H1 (cell line): ENCODE measurements at regions not wholly inside any gene's neighbourhood (a gene's known extent, or its start where the extent isn't known, plus 50 kb on each side); places are given as distances from the start of the nearest gene placed in this dataset.

Experiments
- CTCF ChIA-PET: fragments of 300-600 bp; sonication (Branson Sonifier 250); formaldehyde crosslinking; loops from one replicate; lab custom pipeline; 2021; ENCODE audit not compliant: partially characterized antibody; lab: Charles Lee
- POLR2A ChIA-PET: fragments of 300-600 bp; sonication (Branson Sonifier 250); formaldehyde crosslinking; loops from one replicate; lab custom pipeline; 2021; ENCODE audit warnings: inconsistent platforms; ENCODE audit not compliant: partially characterized antibody; lab: Charles Lee
- DNase-seq, 2 experiments: peaks; one replicate each; pipeline versions ENCODE4 v3.0.0 to v3.0.0-alpha.2; 2010 to 2022; ENCODE audit warnings: low spot score in 2 of 2, low read depth in 1 of 2, mixed read lengths in 1 of 2
- FAIRE-seq: peaks from 2 replicates; lab custom pipeline; 2011; peaks lifted over from hg19 to GRCh38; lab: Jason Lieb, UNC
- H2AFZ ChIP-seq: 2 replicates; pipeline ENCODE4 v1.8.1; 2012; ENCODE audit warnings: low read length, inconsistent platforms
- H2AK5ac ChIP-seq: 2 replicates; pipeline ENCODE4 v1.6.1; 2013; ENCODE audit warnings: low read depth, low read length
- H2BK120ac ChIP-seq: replicated peaks from 2 replicates; pipeline ENCODE3; 2013; ENCODE audit warnings: low read depth, low read length, inconsistent platforms
- H2BK12ac ChIP-seq: 2 replicates; pipeline ENCODE4 v1.6.1; 2013; ENCODE audit warnings: low read depth, low read length
- H2BK15ac ChIP-seq: 2 replicates; pipeline ENCODE4 v1.6.1; 2013; ENCODE audit warnings: low read length
- H2BK20ac ChIP-seq: 2 replicates; pipeline ENCODE4 v1.6.1; 2013; ENCODE audit warnings: low read length
- H2BK5ac ChIP-seq: 2 replicates; pipeline ENCODE4 v1.6.1; 2013; ENCODE audit warnings: low read depth, low read length
- H3K14ac ChIP-seq: 2 replicates; pipeline ENCODE4 v1.6.1; 2013; ENCODE audit warnings: inconsistent platforms; ENCODE audit not compliant: insufficient read length
- H3K18ac ChIP-seq: 2 replicates; pipeline ENCODE4 v1.6.1; 2013; ENCODE audit warnings: low read length; ENCODE audit errors: extremely low read depth
- H3K23ac ChIP-seq: 2 replicates; pipeline ENCODE4 v1.6.1; 2013; ENCODE audit warnings: inconsistent platforms; ENCODE audit not compliant: insufficient read length
- H3K23me2 ChIP-seq: 2 replicates; pipeline ENCODE4 v1.6.1; 2013; ENCODE audit warnings: low read depth, low read length
- H3K27ac ChIP-seq: 2 replicates; pipeline ENCODE4 v1.6.1; 2011; ENCODE audit warnings: low read depth, low read length, inconsistent platforms
- H3K27me3 ChIP-seq, 4 experiments: replicated peaks in 1 of 4; 1 replicate in 1 of 4; 2 replicates in 3 of 4; pipeline versions ENCODE4 v1.6.1 to v1.8.1; 2011 to 2013; ENCODE audit warnings: low read length in 3 of 4, mild to moderate bottlenecking in 3 of 4, inconsistent platforms in 2 of 4, mixed read lengths in 2 of 4, moderate library complexity in 1 of 4; ENCODE audit not compliant: control insufficient read depth in 3 of 4, insufficient read depth in 3 of 4; ENCODE audit errors: extremely low read depth in 1 of 4
- H3K36me3 ChIP-seq, 4 experiments: 2 replicates each; pipeline versions ENCODE4 v1.6.1 to v1.8.1; 2011 to 2013; ENCODE audit warnings: mild to moderate bottlenecking in 4 of 4, low read length in 3 of 4, moderate library complexity in 2 of 4, control low read depth in 1 of 4, inconsistent platforms in 1 of 4; ENCODE audit not compliant: insufficient read depth in 4 of 4, control insufficient read depth in 2 of 4
- H3K4ac ChIP-seq: replicated peaks from 2 replicates; pipeline ENCODE3; 2013; ENCODE audit warnings: low read length, low read depth, mixed read lengths, inconsistent platforms; ENCODE audit not compliant: insufficient read length
- H3K4me1 ChIP-seq, 4 experiments: replicated peaks in 1 of 4; 1 replicate in 1 of 4; 2 replicates in 3 of 4; pipeline versions ENCODE4 v1.6.1 to v1.8.1; 2011 to 2013; ENCODE audit warnings: low read length in 3 of 4, inconsistent platforms in 2 of 4, mixed read lengths in 1 of 4; ENCODE audit not compliant: insufficient read depth in 4 of 4, control insufficient read depth in 3 of 4
- H3K4me2 ChIP-seq, 2 experiments: 2 replicates each; pipeline versions ENCODE4 v1.6.1 to v1.8.1; 2011 to 2013; ENCODE audit warnings: low read depth in 2 of 2, low read length in 2 of 2, control low read depth in 1 of 2, inconsistent platforms in 1 of 2, mild to moderate bottlenecking in 1 of 2; ENCODE audit not compliant: insufficient read depth in 1 of 2
- H3K4me3 ChIP-seq, 4 experiments: fragments of 200-600, 300-600 bp in 1 of 4; sonication (generic), shearing (Covaris generic), sonication (Bioruptor Twin) in 1 of 4; 2 replicates each; pipeline versions ENCODE4 v1.5.1 to v1.8.1; 2011 to 2016; ENCODE audit warnings: low read length in 4 of 4, low read depth in 3 of 4, control low read depth in 2 of 4, inconsistent platforms in 2 of 4, mild to moderate bottlenecking in 2 of 4, mixed read lengths in 1 of 4, moderate library complexity in 1 of 4; ENCODE audit not compliant: insufficient read depth in 2 of 4; ENCODE audit errors: extremely low read depth in 1 of 4
- H3K56ac ChIP-seq: replicated peaks from 2 replicates; pipeline ENCODE3; 2013; ENCODE audit warnings: low read depth, mild to moderate bottlenecking, mixed read lengths, low read length, inconsistent platforms; ENCODE audit not compliant: insufficient read length
- H3K79me1 ChIP-seq: 2 replicates; pipeline ENCODE4 v1.6.1; 2013; ENCODE audit warnings: low read depth, low read length, control low read depth
- H3K79me2 ChIP-seq, 2 experiments: 2 replicates each; pipeline versions ENCODE4 v1.6.1 to v1.8.1; 2012 to 2013; ENCODE audit warnings: low read length in 2 of 2, mild to moderate bottlenecking in 2 of 2, inconsistent platforms in 1 of 2; ENCODE audit not compliant: insufficient read depth in 2 of 2, control insufficient read depth in 1 of 2
- H3K9ac ChIP-seq, 4 experiments: replicated peaks in 1 of 4; 1 replicate in 1 of 4; 2 replicates in 3 of 4; pipeline versions ENCODE4 v1.6.1 to v1.8.1; 2011 to 2013; ENCODE audit warnings: low read depth in 3 of 4, low read length in 3 of 4, control low read depth in 2 of 4, mild to moderate bottlenecking in 2 of 4, moderate library complexity in 2 of 4, inconsistent platforms in 1 of 4; ENCODE audit errors: extremely low read depth in 1 of 4
- H3K9me3 ChIP-seq, 2 experiments: 2 replicates each; pipeline versions ENCODE4 v1.6.1 to v1.8.1; 2012 to 2013; ENCODE audit warnings: mild to moderate bottlenecking in 2 of 2, moderate library complexity in 2 of 2, control low read depth in 1 of 2, inconsistent platforms in 1 of 2, low read depth in 1 of 2, low read length in 1 of 2, mixed read lengths in 1 of 2; ENCODE audit not compliant: insufficient read depth in 2 of 2
- H4K20me1 ChIP-seq, 2 experiments: replicated peaks in 1 of 2; 2 replicates each; pipeline versions ENCODE3 to v1.8.1; 2011 to 2013; ENCODE audit warnings: inconsistent platforms in 2 of 2, low read length in 2 of 2, mild to moderate bottlenecking in 1 of 2; ENCODE audit not compliant: insufficient read depth in 2 of 2, control insufficient read depth in 1 of 2
- H4K5ac ChIP-seq: 2 replicates; pipeline ENCODE4 v1.6.1; 2013; ENCODE audit warnings: low read length, low read depth, mixed read lengths, inconsistent platforms; ENCODE audit not compliant: insufficient read length
- H4K8ac ChIP-seq: 2 replicates; pipeline ENCODE4 v1.8.0; 2013; ENCODE audit warnings: mild to moderate bottlenecking, moderate library complexity, low read length, inconsistent platforms; ENCODE audit not compliant: insufficient read depth; ENCODE audit errors: extremely low read depth
- H4K91ac ChIP-seq: replicated peaks from 2 replicates; pipeline ENCODE3; 2013; ENCODE audit warnings: low read length, mixed read lengths, inconsistent platforms; ENCODE audit not compliant: insufficient read length
- CBX8 ChIP-seq: fragments of 300-800, 300-1000 bp; sonication (generic); IDR thresholded peaks from 2 replicates; pipeline ENCODE4 v1.7.1; 2016; ENCODE audit warnings: low read depth, low read length, borderline replicate concordance
- CTBP2 ChIP-seq: IDR thresholded peaks from 2 replicates; pipeline ENCODE4 v1.7.0; 2011; ENCODE audit warnings: borderline replicate concordance, mild to moderate bottlenecking, moderate library complexity, mixed read lengths, low read length; ENCODE audit not compliant: insufficient read depth, insufficient read length
- HDAC2 ChIP-seq, 2 experiments: fragments of 300-600 bp in 1 of 2; sonication (generic) in 1 of 2; IDR thresholded peaks; 2 replicates each; pipeline ENCODE4 v1.6.1; 2011 to 2012; ENCODE audit warnings: low read depth in 2 of 2, low read length in 2 of 2, mild to moderate bottlenecking in 2 of 2, moderate library complexity in 2 of 2, borderline replicate concordance in 1 of 2, inconsistent platforms in 1 of 2
- JUND ChIP-seq: IDR thresholded peaks from 2 replicates; pipeline ENCODE4 v1.6.1; 2011; ENCODE audit warnings: mild to moderate bottlenecking, improper control_type of control experiment, low read length
- WGBS, 2 experiments: shearing (Covaris generic) in 1 of 2; methylation state at CpG; one replicate each; pipeline versions ENCODE4 v1.1.6 to v1.1.7; 2013 to 2015; ENCODE audit warnings: low lambda C conversion rate in 2 of 2, mixed read lengths in 2 of 2, inconsistent platforms in 1 of 2, low coverage in 1 of 2, missing lambda C conversion rate in 1 of 2; ENCODE audit not compliant: insufficient replicate concordance in 2 of 2, insufficient coverage in 1 of 2, insufficient read length in 1 of 2; ENCODE audit errors: extremely low coverage in 1 of 2, missing lambda C conversion rate in 1 of 2; 5-methylcytosine and 5-hydroxymethylcytosine counted together

GRCh38 chr11:97995874-97996273 is 1024.9 kb upstream of the CNTN5 start:
- FAIRE-seq (no peak), DNase-seq (no peak)
- H2AK5ac ChIP-seq: no peak overlapping the region
- H2BK20ac ChIP-seq: no peak overlapping the region
- no peak overlapping the region for H3K4me3 ChIP-seq
- no peak overlapping the region for H2BK5ac ChIP-seq
- no peak overlapping the region for H3K56ac ChIP-seq
- H3K9ac ChIP-seq: no peak overlapping the region
- no peak overlapping the region for H3K14ac ChIP-seq
- H3K79me1 ChIP-seq: no peaks in the 10 kb centered on the region
- H2AFZ ChIP-seq: no peak overlapping the region
- 60% methylated on average over 3 of the region's 3 CpGs; no CpG with 5 or more reads in 1 of the 2 experiments for WGBS, 2 experiments
- no peak overlapping the region for H3K4ac ChIP-seq
- TF ChIP-seq HDAC2 (IDR thresholded peaks at IDR 0.05; ENCODE audit: borderline replicate concordance in 1 of 2, low read depth in 2 of 2, low read length in 2 of 2) (0 out of 4 replicates have a peak, but pooled peaks of 1 of the 2 experiments have one; percentile 28), CTBP2 (no peak), JUND (no peak), CBX8 (no peak)
- TF ChIP-seq, all 59 proteins: peak for 1
- Histone ChIP-seq H2BK15ac (no peak overlapping the region), H4K8ac (no peak overlapping the region), H3K18ac (no peak overlapping the region), H3K9me3 (no peaks in the 10 kb centered on the region), H3K23ac (no peak overlapping the region), H3K4me1 (peaks cover 0 to 3% (median 0%) of the 10 kb centered on the region in 4 experiments; a peak in 1 of 7 replicates), H3K79me2 (no peaks in the 10 kb centered on the region), H3K27ac (no peak overlapping the region), H4K20me1 (no peaks in the 10 kb centered on the region), H2BK120ac (no peak overlapping the region), H2BK12ac (no peak overlapping the region), H4K91ac (no peak overlapping the region), H3K27me3 (no peaks in the 10 kb centered on the region), H3K36me3 (no peaks in the 10 kb centered on the region), H4K5ac (no peak overlapping the region), H3K4me2 (no peak overlapping the region), H3K23me2 (no peaks in the 10 kb centered on the region)
- ChIA-PET POLR2A (no interaction called here), CTCF (no interaction called here)
